ENCODE measurements at regions not wholly inside any gene's neighbourhood (a gene's known extent, or its start where the extent isn't known, plus 50 kb on each side); places are given as distances from the start of the nearest gene placed in this dataset.

- TF ChIP-seq DPF2 (IDR thresholded peaks at IDR 0.05) (no peak), MAX (CRISPR knock-in tag; IDR thresholded peaks at IDR 0.05) (no peak), OTX1 (CRISPR knock-in tag; IDR thresholded peaks at IDR 0.05) (no peak), NFXL1 (CRISPR knock-in tag; IDR thresholded peaks at IDR 0.05) (no peak), GABPB2 (CRISPR knock-in tag; conservative IDR thresholded peaks at IDR 0.05) (no peak), COPS2 (conservative IDR thresholded peaks at IDR 0.05) (no peak), SMAD2 (IDR thresholded peaks at IDR 0.05; ENCODE audit: low read depth, low read length) (no peak), KLF1 (tag; IDR thresholded peaks at IDR 0.05) (no peak), ZNF511 (CRISPR knock-in tag; IDR thresholded peaks at IDR 0.05) (no peak), ZC3H8 (IDR thresholded peaks at IDR 0.05) (no peak), RBM14 (IDR thresholded peaks at IDR 0.05; ENCODE audit: borderline replicate concordance, insufficient read depth, low read depth, low read length) (no peak), BMI1 (IDR thresholded peaks at IDR 0.05; ENCODE audit: low read length) (no peak), PPARD (CRISPR knock-in tag; IDR thresholded peaks at IDR 0.05) (no peak), ZNF224 (CRISPR knock-in tag; IDR thresholded peaks at IDR 0.05) (no peak), KAT7 (CRISPR knock-in tag; IDR thresholded peaks at IDR 0.05; ENCODE audit: borderline replicate concordance) (no peak), KLF13 (tag; IDR thresholded peaks at IDR 0.05; ENCODE audit: borderline replicate concordance, low read depth) (no peak), ZNF668 (CRISPR knock-in tag; IDR thresholded peaks at IDR 0.05) (no peak), NELFE (IDR thresholded peaks at IDR 0.05; ENCODE audit: insufficient read depth, insufficient read length) (no peak), GATAD2A (IDR thresholded peaks at IDR 0.05) (no peak), ZFP30 (CRISPR knock-in tag; IDR thresholded peaks at IDR 0.05; ENCODE audit: borderline replicate concordance) (no peak), E2F6 (IDR thresholded peaks at IDR 0.05; ENCODE audit: borderline replicate concordance in 1 of 2, extremely low read depth in 1 of 2, insufficient read depth in 1 of 2, insufficient read length in 1 of 2, low read depth in 1 of 2, low read length in 1 of 2, poor library complexity in 1 of 2, severe bottlenecking in 1 of 2) (peak in 1 of 2 experiments; percentile 46), PHTF2 (CRISPR knock-in tag; IDR thresholded peaks at IDR 0.05) (no peak), SRSF7 (optimal IDR thresholded peaks at IDR 0.05; ENCODE audit: low read depth, low read length) (no peak), TFAM (CRISPR knock-in tag; conservative IDR thresholded peaks at IDR 0.05) (no peak), RBM39 (optimal IDR thresholded peaks at IDR 0.05; ENCODE audit: low read depth, low read length) (no peak), LCOR (CRISPR knock-in tag; IDR thresholded peaks at IDR 0.05) (no peak), ZBTB43 (CRISPR knock-in tag; IDR thresholded peaks at IDR 0.05) (no peak)
Observed at GRCh38 chr6:163710532-163711470, 296.3 kb downstream of the QKI start (continued).

Data from K562 (cell line).